Loucy (cell line): ENCODE measurements at regions not wholly inside any gene's neighbourhood (a gene's known extent, or its start where the extent isn't known, plus 50 kb on each side); places are given as distances from the start of the nearest gene placed in this dataset.

ENCODE experiments used
- H2AFZ ChIP-seq: fragments of 200-600 bp; sonication (generic); 2 replicates; pipeline ENCODE4 v1.6.0; 2016; ENCODE audit warnings: antibody characterized with exemption, mild to moderate bottlenecking, low read length, moderate library complexity
- H3F3A ChIP-seq: fragments of 200-600 bp; 2 replicates; pipeline ENCODE4 v1.6.0; 2016; ENCODE audit warnings: antibody characterized with exemption, low read depth, mild to moderate bottlenecking
- H3K27me3 ChIP-seq: fragments of 200-600 bp; sonication (generic); 2 replicates; pipeline ENCODE4 v1.6.1; 2014; ENCODE audit warnings: low read length, mild to moderate bottlenecking; ENCODE audit not compliant: insufficient read depth, poor library complexity, severe bottlenecking
- H3K36me3 ChIP-seq: fragments of 200-600 bp; sonication (generic); 2 replicates; pipeline ENCODE4 v1.6.1; 2016; ENCODE audit warnings: low read length; ENCODE audit not compliant: insufficient read depth
- H3K4me1 ChIP-seq: fragments of 200-600 bp; sonication (generic); 2 replicates; pipeline ENCODE4 v1.5.1; 2014; ENCODE audit warnings: low read length, mild to moderate bottlenecking; ENCODE audit not compliant: insufficient read depth, poor library complexity, severe bottlenecking
- H3K4me2 ChIP-seq: fragments of 200-600 bp; sonication (generic); 2 replicates; pipeline ENCODE4 v1.6.0; 2014; ENCODE audit warnings: antibody characterized with exemption, low read length, low read depth, mild to moderate bottlenecking; ENCODE audit not compliant: poor library complexity, severe bottlenecking
- H3K4me3 ChIP-seq: fragments of 200-600 bp; sonication (generic); 2 replicates; pipeline ENCODE4 v1.5.1; 2014; ENCODE audit warnings: low read length, mild to moderate bottlenecking, mixed read lengths; ENCODE audit not compliant: poor library complexity, severe bottlenecking
- H3K79me2 ChIP-seq: fragments of 200-600 bp; sonication (generic); 2 replicates; pipeline ENCODE4 v1.6.1; 2014; ENCODE audit warnings: low read length; ENCODE audit not compliant: insufficient read depth
- H3K9ac ChIP-seq: fragments of 200-600 bp; sonication (generic); 2 replicates; pipeline ENCODE4 v1.6.0; 2014; ENCODE audit warnings: mild to moderate bottlenecking, low read depth, low read length, moderate library complexity; ENCODE audit not compliant: poor library complexity, severe bottlenecking
- H3K9me2 ChIP-seq: fragments of 200-600 bp; sonication (generic); replicated peaks from 2 replicates; pipeline ENCODE4 v1.6.1; 2016; ENCODE audit warnings: low read depth, low read length, mixed read lengths
- H3K9me3 ChIP-seq: fragments of 200-600 bp; sonication (generic); 2 replicates; pipeline ENCODE4 v1.6.1; 2014; ENCODE audit warnings: mild to moderate bottlenecking, antibody characterized with exemption, low read length, low read depth; ENCODE audit not compliant: insufficient read depth
- H4K20me1 ChIP-seq: fragments of 200-600 bp; sonication (generic); 2 replicates; pipeline ENCODE4 v1.6.0; 2014; ENCODE audit warnings: antibody characterized with exemption, low read length, mild to moderate bottlenecking; ENCODE audit not compliant: insufficient read depth, poor library complexity, severe bottlenecking
- CTCF ChIP-seq: fragments of 200-600 bp; sonication (generic); conservative IDR thresholded peaks from 2 replicates; pipeline ENCODE4 v1.5.1; 2014; ENCODE audit warnings: mild to moderate bottlenecking, antibody characterized with exemption, low read length
- EZH2phosphoT487 ChIP-seq: fragments of 200-600 bp; IDR thresholded peaks from 2 replicates; pipeline ENCODE4 v1.6.1; 2018; ENCODE audit warnings: antibody characterized with exemption, mild to moderate bottlenecking, moderate library complexity, borderline replicate concordance

GRCh38 chr5:8020861-8021514 is 152.0 kb downstream of the MTRR start:
- Histone ChIP-seq H3K9me3 (no peaks in the 10 kb centered on the region), H4K20me1 (no peaks in the 10 kb centered on the region), H3K4me3 (no peak overlapping the region), H3K9me2 (0 out of 2 replicates have a peak, but pooled peaks cover 2% of the 10 kb centered on the region), H3K27me3 (no peaks in the 10 kb centered on the region), H3K79me2 (no peaks in the 10 kb centered on the region), H3K4me1 (no peaks in the 10 kb centered on the region), H3F3A (no peaks in the 10 kb centered on the region), H3K36me3 (no peaks in the 10 kb centered on the region), H3K4me2 (no peak overlapping the region), H3K9ac (no peak overlapping the region), H2AFZ (no peak overlapping the region)
- TF ChIP-seq CTCF (no peak), EZH2phosphoT487 (no peak)

GRCh38 chr5:8028243-8028642 is 159.3 kb downstream of the MTRR start:
- no peak overlapping the region for H3K4me2 ChIP-seq
- H2AFZ ChIP-seq: no peak overlapping the region
- H4K20me1 ChIP-seq: no peaks in the 10 kb centered on the region
- H3K79me2 ChIP-seq: no peaks in the 10 kb centered on the region
- no peak overlapping the region for H3K9ac ChIP-seq
- no peaks in the 10 kb centered on the region for H3K27me3 ChIP-seq
- 0 out of 2 replicates have a peak, but pooled peaks cover 2% of the 10 kb centered on the region for H3K9me2 ChIP-seq
- no peaks in the 10 kb centered on the region for H3K4me1 ChIP-seq
- H3K36me3 ChIP-seq: no peaks in the 10 kb centered on the region
- 0 out of 2 replicates have a peak, but pooled peaks cover 6% of the 10 kb centered on the region for H3K9me3 ChIP-seq
- TF ChIP-seq CTCF: no peak
- no peak for TF ChIP-seq EZH2phosphoT487
- H3K4me3 ChIP-seq: no peak overlapping the region
- H3F3A ChIP-seq: no peaks in the 10 kb centered on the region

- Histone ChIP-seq H3K9ac (no peak overlapping the region), H3K36me3 (no peaks in the 10 kb centered on the region), H4K20me1 (no peaks in the 10 kb centered on the region), H3K9me3 (0 out of 2 replicates have a peak, but pooled peaks cover 6% of the 10 kb centered on the region), H3F3A (no peaks in the 10 kb centered on the region), H2AFZ (no peak overlapping the region), H3K79me2 (no peaks in the 10 kb centered on the region), H3K4me2 (no peak overlapping the region), H3K9me2 (no peaks in the 10 kb centered on the region), H3K4me1 (no peaks in the 10 kb centered on the region), H3K27me3 (no peaks in the 10 kb centered on the region), H3K4me3 (no peak overlapping the region)
- no peak for TF ChIP-seq CTCF
- TF ChIP-seq EZH2phosphoT487: no peak
Observed at GRCh38 chr5:8033261-8033660, 164.3 kb downstream of the MTRR start.
